Umbilical cord (tissue), 1 donor: ENCODE measurements at regions not wholly inside any gene's neighbourhood (a gene's known extent, or its start where the extent isn't known, plus 50 kb on each side); places are given as distances from the start of the nearest gene placed in this dataset.
A peak's percentile ranks its signal among the peaks of the same experiment; 100 is the strongest.

Experiments used
- DNase-seq: peaks from one replicate; pipeline ENCODE4 v3.0.0-alpha.2; 2015; ENCODE audit warnings: low spot score

DNA sequence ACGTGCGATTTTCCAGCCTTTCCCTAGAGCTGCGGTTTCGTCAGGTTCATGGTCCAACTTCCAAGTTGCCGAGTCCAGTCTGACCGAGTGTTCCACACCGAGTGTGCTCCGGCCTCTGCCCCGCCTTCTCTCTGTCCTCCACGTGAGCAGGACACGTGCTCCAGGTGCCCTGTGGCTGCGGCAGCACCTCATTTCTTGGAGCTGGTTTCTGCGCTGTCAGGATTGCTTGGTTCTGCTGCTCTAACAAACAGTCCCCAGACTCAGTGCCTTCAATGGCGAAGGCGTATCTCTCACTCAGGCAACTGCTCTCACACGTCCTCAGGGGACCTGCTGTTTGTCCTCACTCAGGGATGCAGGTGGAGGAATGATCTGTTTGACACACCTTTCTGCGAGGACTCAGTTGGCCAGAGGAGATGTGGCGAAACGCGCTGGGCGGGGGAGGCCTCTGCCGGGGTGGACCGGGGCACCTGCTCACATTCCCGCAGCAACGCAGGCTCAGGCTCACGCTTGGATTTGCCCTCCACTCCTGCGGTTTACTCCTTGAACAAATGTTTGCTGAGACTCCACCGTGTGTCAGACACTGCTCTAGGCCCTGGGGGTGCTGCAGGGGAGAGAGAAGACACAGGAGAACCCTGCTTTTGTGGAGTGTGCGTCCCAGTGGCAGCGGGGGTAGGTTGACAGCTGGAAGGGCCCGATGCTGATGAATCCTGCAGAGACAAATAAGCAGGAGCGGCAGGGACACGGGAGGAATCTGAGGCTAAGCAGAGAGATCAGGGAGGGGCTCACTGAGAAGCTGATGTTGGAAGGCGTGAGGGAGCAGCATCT, 63.4 kb upstream of the FBRSL1 start:
- DNase-seq: no peak

DNA sequence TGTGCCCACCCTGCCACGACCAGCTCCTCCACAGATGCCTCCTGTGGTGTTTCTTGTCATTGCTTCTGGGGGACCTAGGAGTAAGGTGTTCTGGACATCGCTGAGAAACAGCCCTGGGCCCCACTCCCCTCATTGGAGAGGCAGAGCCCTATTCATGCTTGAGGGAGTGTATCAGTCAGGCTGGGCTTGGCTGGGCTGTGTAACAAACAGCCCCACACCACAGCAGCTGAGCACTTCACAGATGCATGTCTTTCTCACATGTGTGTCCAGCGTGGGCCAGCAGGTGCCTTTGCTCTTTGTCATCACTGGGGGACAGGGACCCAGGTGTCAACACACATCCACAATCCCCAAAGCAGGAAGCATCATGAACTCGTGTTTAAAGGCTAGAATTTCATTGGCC, 65.1 kb upstream of the FBRSL1 start:
- DNase-seq: no peak

- no peak for DNase-seq
These were observed 65.9 kb upstream of the FBRSL1 start for GRCh38 chr12:132423820-132424645.

GRCh38 chr12:132423251-132423819, 66.6 kb upstream of the FBRSL1 start:
- DNase-seq: no peak

- DNase-seq: no peak
These were observed 67.4 kb upstream of the FBRSL1 start for GRCh38 chr12:132422381-132423043.

DNA sequence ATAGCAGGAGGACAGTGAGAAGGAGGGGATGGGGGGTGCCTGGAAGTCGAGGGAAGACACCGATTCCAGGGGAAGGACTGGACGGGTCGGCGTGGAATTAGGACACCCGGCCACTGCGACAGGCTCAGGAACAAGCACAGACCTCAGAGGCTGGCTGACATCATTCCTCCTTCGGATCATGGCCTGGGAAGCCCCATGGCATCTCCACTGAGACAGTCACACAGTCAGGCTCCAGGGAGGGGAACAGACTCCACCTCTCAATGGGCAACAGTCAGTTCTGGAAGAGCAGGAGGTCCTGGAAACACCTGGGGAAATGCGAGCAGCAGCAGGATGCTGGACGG, 67.9 kb upstream of the FBRSL1 start:
- no peak for DNase-seq

- DNase-seq: no peak
These were observed 70.2 kb upstream of the FBRSL1 start for GRCh38 chr12:132419631-132420246.

DNA sequence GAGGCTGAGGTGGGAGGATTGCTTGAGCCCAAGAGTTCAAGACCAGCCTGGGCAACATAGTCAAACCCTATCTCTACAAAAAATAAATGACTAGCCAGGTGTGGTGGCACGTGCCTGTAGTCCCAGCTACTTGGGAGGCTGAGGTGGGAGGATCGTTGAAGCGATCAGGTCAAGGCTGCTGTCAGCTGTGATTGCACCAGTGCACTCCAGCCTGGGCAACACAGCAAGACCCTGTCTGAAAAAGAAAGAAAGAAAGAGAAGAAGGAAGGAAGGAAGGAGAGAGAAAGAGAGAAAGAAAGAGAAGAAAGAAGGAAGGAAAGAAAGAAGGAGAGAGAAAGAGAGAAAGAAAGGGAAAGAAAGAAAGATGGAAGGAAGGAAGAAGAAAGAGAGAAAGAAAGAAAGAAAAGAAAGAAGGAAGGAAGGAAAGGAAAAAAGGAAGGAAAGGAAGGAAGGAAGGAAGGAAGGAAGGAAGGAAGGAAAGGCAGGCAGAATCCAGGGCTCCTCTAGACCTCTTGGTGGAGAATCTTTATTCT, 71.5 kb upstream of the FBRSL1 start:
- DNase-seq: no peak

- no peak for DNase-seq
These were observed 72.2 kb upstream of the FBRSL1 start for GRCh38 chr12:132417741-132418140.

DNA sequence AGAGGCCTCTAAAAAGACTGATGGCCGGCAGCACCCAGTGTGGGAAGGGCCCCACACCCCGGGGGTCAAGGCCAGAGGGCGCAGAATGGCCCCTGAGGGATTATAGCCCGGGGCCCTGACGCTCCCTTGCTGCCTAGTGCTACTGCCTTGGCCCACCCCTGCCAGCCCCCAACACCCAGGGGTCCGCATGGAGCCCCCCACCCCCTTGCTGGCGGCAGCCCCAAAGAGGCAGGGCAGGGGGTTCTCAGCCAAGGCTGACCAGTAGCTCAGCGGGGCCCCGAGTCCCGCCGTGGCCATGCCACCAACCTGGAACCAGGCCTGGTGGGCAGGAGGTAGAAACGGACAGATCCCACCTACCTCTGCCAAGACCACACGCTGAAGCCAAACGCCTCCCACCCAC, 73.1 kb upstream of the FBRSL1 start:
- DNase-seq: no peak

DNA sequence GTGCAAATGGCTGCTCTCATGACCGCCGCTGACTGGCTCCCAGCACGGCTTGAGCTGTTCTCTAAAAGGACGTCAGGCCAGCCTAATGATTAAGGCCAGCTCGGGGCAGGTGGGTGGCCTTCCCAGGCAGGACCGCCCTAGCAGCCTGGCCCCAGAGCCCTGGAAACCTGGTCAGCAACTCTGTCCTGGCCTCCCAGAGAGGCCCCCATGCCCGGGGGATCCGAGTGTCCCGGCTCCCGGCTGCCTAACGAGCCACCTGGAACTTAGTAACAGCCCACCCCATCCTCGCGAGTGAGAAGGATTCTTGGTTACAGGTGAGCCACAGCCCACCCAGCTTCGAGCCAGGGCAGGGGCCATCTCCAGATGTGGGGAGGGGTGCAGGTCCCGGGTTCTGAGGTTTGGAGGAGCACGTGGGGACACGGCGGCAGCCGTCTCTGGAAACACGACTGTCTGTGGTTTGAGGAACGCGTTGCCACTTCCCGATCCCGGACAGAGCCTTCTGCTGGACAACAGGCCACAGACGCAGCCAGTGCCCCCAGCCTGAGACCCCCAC, 73.8 kb upstream of the FBRSL1 start:
- no peak for DNase-seq

GRCh38 chr12:132415327-132416120, 74.4 kb upstream of the FBRSL1 start:
- no peak for DNase-seq

DNA sequence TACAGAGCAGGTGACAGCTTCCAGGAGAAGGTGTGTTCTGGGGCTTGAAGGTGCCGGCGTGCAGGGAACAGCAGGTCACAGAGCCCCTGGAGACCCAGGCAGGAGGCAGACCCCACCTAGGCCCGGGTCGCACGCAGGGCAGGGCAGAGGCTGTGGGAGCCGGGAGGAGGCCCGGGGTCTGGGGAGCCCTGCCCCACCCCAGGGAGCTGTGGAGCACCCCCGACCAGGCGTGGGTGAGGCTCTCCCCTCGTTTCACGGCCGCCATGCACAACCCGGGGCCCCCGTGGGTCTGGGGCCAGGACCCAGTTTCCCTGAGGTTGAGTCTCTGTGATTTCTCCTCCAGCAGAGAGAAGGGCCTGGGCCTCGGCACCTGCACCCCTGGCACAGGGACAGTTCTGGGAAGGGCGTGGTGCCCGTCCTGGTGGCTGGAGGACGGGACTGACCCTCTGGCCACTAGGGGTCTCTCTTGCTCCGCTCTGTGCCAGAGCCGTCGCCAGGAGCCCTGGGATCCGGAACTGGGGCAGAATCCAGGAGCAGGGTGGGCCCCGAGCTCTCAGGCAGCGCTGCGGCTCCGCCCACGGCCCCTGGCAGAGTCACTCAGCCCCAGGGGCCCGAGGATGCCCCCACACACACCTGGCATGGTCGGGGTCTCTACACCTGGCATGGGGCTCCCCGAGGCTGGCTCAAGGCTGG, 75.2 kb upstream of the FBRSL1 start:
- DNase-seq: peak; percentile 83

DNA sequence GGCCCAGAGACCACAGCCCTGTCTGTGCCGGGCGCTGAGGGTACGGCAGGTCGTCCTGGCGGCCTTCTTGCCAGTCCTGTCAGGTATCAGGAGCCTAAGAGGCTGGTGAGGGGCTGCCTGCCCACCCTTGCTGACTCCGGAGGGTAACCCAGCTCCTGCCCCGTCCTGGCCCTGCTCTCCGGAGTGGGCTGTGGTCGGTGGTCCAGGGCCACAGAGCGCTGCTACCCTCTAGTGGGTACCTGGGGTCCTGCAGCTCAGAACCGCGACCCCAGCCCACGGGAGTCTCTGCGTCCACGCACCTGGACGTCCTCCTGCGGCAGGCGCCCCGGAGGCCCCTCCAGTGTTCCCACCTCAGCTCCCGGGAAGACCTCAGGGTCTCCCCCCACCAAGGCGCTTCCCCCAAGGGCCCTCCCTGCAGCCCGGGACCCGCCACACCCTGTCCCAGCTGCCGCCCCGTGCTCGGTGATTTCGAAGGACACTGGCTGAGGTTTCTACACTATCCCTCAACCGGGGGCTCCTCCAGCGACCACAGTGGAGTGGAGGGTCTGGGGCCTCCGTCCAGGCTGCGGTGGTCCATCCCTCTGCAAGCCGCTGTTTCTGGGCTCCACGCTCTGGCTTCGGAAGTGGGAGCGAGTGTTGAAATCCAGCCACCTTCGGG, 75.9 kb upstream of the FBRSL1 start:
- DNase-seq: no peak

- no peak for DNase-seq
These were observed 78.5 kb upstream of the FBRSL1 start for GRCh38 chr12:132411457-132411856.

GRCh38 chr12:132410849-132411248, 79.1 kb upstream of the FBRSL1 start:
- DNase-seq: no peak

DNA sequence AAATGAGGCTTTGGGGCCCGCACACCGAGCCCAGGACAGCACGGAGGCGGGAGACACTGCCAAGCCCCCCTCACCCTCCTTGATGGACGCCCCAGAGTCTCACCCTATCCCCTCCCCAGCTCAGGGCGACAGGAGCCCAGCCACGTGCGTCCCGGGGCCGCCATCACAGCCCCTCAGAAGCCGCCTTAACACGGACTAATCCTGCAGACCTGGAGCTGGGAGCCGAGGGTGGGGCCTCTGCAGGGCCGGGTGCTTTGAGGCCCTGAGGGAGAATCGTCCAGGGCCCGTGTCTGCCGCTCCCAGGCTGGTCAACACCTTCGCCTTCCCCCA, 79.7 kb upstream of the FBRSL1 start:
- no peak for DNase-seq

DNA sequence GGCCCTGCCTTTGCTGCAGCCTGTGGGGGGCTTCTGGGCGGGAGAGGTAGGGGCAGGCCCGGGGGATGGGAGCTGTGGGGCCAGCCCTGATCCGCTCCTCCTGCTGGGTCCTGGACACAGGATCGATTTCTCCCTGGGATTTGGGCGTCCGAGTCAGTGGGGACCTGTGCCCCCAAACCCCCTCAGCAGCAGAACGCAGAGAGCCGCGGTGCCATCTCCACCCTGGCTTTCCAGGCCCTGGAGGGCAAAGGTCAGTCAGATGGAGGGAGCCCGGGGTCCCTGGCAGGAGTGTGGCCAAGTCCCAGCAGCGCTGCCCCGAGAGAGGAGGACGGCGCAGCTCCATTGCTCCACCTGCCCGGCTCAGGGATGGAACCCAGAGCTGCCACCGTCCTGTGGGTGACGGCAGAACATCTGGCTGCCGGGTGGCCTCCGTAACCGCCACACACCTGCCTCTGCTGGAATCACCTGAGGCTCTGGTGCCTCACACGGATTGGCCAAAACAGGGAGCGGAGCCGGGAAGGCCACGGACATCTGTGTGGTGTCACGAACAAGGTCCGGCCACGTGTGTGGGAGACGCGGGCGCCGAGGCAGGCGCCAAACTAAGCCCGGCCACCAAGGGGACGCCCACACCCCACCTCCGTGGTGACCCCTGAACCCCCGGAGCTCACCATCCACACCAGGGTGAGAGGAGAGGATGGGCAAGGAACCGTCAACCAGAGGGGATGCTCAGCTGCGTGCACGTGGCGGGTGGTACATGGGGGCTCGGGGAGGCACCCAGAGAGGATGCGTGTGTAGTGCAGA, 80.3 kb upstream of the FBRSL1 start:
- DNase-seq: no peak
